SH-SY5Y (cell line): ENCODE measurements at regions not wholly inside any gene's neighbourhood (a gene's known extent, or its start where the extent isn't known, plus 50 kb on each side); places are given as distances from the start of the nearest gene placed in this dataset.

Source experiments
- GATA2 ChIP-seq: IDR thresholded peaks from 2 replicates; pipeline ENCODE4 v1.6.1; 2011; ENCODE audit warnings: mild to moderate bottlenecking, low read depth, low read length
- GATA3 ChIP-seq: IDR thresholded peaks from 2 replicates; pipeline ENCODE4 v1.6.1; 2011; ENCODE audit warnings: low read depth, mild to moderate bottlenecking, low read length, moderate library complexity

DNA sequence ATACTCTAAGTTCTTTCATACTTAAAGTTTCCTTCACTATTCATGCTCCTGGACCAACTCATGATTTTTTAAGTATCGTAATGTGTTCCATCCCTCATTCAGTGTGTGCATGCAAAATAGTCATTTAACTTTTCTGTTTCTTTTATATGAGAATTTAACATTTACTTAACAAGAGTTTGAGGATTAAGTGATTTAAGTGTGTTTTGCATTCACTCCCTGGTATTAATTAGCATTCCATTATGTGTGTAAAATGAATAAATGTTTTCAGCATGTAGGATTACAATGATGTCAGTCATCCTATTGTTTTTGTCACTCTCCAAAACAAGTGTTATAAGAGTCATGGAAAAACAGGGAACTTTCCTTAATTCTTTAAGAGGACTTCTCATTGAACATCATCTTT is 457.7 kb downstream of the IPMK start:
- TF ChIP-seq GATA3, result no peak
- no peak for TF ChIP-seq GATA2
